Cardiac muscle cell (in vitro differentiated cells and primary cell): ENCODE measurements at regions not wholly inside any gene's neighbourhood (a gene's known extent, or its start where the extent isn't known, plus 50 kb on each side); places are given as distances from the start of the nearest gene placed in this dataset.

Source experiments
- DNase-seq, 2 donors: peaks; one replicate each; pipeline versions ENCODE4 v3.0.0 to v3.0.0-alpha.2; 2010 to 2017; ENCODE audit warnings: low read depth in 1 of 2, low spot score in 1 of 2
- H3K27ac ChIP-seq: fragments of 200-600 bp; sonication (generic); 2 replicates; pipeline ENCODE4 v1.5.1; 2016
- H3K27me3 ChIP-seq: fragments of 200-600 bp; sonication (generic); 2 replicates; pipeline ENCODE4 v1.6.0; 2016; ENCODE audit warnings: control low read depth
- H3K36me3 ChIP-seq: fragments of 200-600 bp; sonication (generic); 2 replicates; pipeline ENCODE4 v1.5.1; 2016; ENCODE audit warnings: control low read depth
- H3K4me1 ChIP-seq: fragments of 200-600 bp; sonication (generic); 2 replicates; pipeline ENCODE4 v1.8.1; 2017; ENCODE audit warnings: low read depth, mild to moderate bottlenecking, mixed run types
- H3K4me3 ChIP-seq: fragments of 200-600 bp; sonication (generic); 2 replicates; pipeline ENCODE4 v1.5.1; 2016; ENCODE audit warnings: mild to moderate bottlenecking
- H3K9me3 ChIP-seq: fragments of 200-600 bp; sonication (generic); 2 replicates; pipeline ENCODE4 v1.5.1; 2017; ENCODE audit warnings: low read depth, mild to moderate bottlenecking, control low read depth
- TF ChIP-seq, protein P1 (sequence below): IDR thresholded peaks from 2 replicates; pipeline ENCODE4 v1.5.1; 2012; ENCODE audit warnings: low read depth, mild to moderate bottlenecking, low read length

- no peaks in the 10 kb centered on the region for H3K9me3 ChIP-seq
- no peak overlapping the region for H3K4me3 ChIP-seq
- TF ChIP-seq, protein P1, sequence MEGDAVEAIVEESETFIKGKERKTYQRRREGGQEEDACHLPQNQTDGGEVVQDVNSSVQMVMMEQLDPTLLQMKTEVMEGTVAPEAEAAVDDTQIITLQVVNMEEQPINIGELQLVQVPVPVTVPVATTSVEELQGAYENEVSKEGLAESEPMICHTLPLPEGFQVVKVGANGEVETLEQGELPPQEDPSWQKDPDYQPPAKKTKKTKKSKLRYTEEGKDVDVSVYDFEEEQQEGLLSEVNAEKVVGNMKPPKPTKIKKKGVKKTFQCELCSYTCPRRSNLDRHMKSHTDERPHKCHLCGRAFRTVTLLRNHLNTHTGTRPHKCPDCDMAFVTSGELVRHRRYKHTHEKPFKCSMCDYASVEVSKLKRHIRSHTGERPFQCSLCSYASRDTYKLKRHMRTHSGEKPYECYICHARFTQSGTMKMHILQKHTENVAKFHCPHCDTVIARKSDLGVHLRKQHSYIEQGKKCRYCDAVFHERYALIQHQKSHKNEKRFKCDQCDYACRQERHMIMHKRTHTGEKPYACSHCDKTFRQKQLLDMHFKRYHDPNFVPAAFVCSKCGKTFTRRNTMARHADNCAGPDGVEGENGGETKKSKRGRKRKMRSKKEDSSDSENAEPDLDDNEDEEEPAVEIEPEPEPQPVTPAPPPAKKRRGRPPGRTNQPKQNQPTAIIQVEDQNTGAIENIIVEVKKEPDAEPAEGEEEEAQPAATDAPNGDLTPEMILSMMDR = no peak
- no peak for DNase-seq
- H3K4me1 ChIP-seq = no peaks in the 10 kb centered on the region
- H3K36me3 ChIP-seq = no peaks in the 10 kb centered on the region
- H3K27ac ChIP-seq = no peak overlapping the region
- no peaks in the 10 kb centered on the region for H3K27me3 ChIP-seq
Observed at GRCh38 chr11:115067900-115068530, 389.7 kb downstream of the NXPE2 start.

DNA sequence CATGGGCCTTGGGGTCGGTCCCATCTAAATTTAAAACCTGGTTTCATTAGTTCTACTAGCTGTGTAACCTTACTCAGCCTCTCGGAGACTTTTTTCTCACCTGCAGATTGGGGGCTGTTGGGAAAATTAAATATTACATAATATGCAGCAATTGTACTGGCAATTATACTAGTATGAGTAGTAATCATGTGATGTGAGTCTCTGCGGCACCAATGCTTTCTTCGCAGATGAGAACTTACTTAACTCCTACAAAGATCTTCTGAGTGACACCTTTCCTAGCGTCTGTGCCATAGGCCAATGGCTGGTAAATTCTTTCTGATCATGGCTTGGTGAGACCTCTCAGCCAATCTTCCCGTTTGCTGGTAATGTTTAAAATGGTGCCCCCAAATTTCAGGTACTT, 391.3 kb downstream of the NXPE2 start:
- H3K9me3 ChIP-seq = no peaks in the 10 kb centered on the region
- no peak for DNase-seq
- H3K36me3 ChIP-seq = no peaks in the 10 kb centered on the region
- H3K4me1 ChIP-seq = no peaks in the 10 kb centered on the region
- TF ChIP-seq, protein P1 = no peak
- no peak overlapping the region for H3K4me3 ChIP-seq
- H3K27ac ChIP-seq = no peak overlapping the region
- H3K27me3 ChIP-seq = no peaks in the 10 kb centered on the region

DNA sequence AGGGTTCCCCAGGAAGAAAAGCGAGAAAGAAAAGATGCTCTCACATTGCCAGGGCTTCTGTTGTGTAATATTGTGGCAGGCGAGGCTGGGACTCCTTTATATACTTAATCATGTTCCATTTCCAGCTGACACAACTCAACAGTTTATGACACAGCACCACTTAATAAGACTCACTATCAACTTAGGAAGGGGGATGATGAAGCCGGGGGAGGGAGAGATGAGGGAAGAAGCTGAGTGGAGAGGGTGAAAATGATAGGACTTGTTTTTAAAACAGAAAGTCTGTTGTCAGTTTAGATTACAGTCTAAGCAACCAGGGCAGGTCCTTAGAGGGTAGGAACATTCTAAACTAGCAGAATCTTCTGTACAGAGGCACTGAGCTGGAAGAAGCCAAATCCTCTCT, 397.0 kb downstream of the NXPE2 start:
- H3K27me3 ChIP-seq = peaks cover 12% of the 10 kb centered on the region
- TF ChIP-seq, protein P1 = no peak

GRCh38 chr11:115077740-115078139, 399.4 kb downstream of the NXPE2 start:
- no peak for DNase-seq
- TF ChIP-seq, protein P1 = no peak
- H3K27me3 ChIP-seq = peaks cover 12% of the 10 kb centered on the region
- no peaks in the 10 kb centered on the region for H3K4me1 ChIP-seq
- H3K4me3 ChIP-seq = no peak overlapping the region
- no peaks in the 10 kb centered on the region for H3K9me3 ChIP-seq
- H3K27ac ChIP-seq = no peak overlapping the region
- no peaks in the 10 kb centered on the region for H3K36me3 ChIP-seq

More for the DNA sequence above, 397.0 kb downstream of the NXPE2 start:
- DNase-seq = no peak
- no peak overlapping the region for H3K4me3 ChIP-seq
- H3K9me3 ChIP-seq = no peaks in the 10 kb centered on the region
- no peaks in the 10 kb centered on the region for H3K36me3 ChIP-seq
- H3K27ac ChIP-seq = no peak overlapping the region
- no peaks in the 10 kb centered on the region for H3K4me1 ChIP-seq

DNA sequence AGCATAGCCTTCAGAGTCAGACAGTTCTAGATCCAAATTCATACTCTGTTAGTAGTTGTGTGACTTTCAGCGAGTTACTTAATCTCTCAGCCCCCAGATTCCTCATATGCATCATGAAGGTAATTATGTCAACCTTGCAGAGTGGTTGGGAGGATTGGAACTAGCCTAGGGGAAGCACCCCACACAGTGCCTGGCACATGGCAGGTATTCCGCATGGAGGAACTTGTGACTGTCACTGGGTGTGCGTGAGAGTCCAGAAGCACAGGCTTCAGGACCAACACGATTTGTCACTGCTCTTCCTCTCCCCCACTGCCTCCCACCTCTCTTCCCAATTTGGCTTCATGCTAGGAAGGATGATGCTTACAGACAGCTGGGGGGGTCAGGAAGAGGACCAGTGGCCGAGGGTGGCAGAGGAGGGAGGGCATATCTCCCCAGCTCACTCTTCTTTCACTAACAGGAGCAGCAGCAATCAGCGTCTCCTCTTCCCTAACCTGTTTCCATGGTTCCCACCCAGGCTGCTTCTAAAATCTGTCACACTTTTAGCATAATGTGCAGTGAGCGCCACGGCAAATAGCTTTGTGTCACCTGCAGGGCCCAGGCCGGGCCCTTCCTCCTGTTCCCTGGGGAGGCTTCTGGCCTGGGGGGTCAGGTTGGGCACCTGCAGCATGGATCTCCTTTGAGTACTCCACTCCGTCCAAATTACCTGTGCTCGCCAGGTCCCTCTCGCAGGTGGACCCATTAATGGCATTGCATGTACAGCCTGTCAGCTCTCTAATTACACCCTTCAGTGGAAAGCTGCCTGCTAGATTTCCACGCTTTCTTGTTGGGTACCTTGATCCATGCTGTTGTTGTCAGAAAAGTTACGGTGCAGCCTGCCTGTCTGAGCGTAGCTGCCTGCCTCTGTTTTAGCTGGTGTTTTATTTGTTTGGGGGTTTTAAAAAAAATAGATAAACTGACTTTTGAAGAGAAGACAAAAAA, 400.4 kb downstream of the NXPE2 start:
- H3K9me3 ChIP-seq = no peaks in the 10 kb centered on the region
- no peak for DNase-seq
- H3K4me1 ChIP-seq = no peaks in the 10 kb centered on the region
- H3K4me3 ChIP-seq = no peak overlapping the region
- TF ChIP-seq, protein P1 = no peak
- no peaks in the 10 kb centered on the region for H3K36me3 ChIP-seq
- peaks cover 12% of the 10 kb centered on the region for H3K27me3 ChIP-seq
- H3K27ac ChIP-seq = no peak overlapping the region
